ENCODE measurements at regions not wholly inside any gene's neighbourhood (a gene's known extent, or its start where the extent isn't known, plus 50 kb on each side); places are given as distances from the start of the nearest gene placed in this dataset.
"Not testable (repeated sequence)": the region's sequence is repeated elsewhere in the genome, so short reads cannot be mapped to it uniquely, and the experiment has no call there.

GRCh38 chr2:7742301-7742700, 825.1 kb downstream of the RNF144A start:
- Mint-ChIP-seq H3K36me3 (ENCODE audit: low read depth) (peaks cover 4% of the 10 kb centered on the region), H3K4me3 (no peak overlapping the region), H3K27me3 (no peaks in the 10 kb centered on the region), H3K27ac (no peak overlapping the region), H3K4me1 (ENCODE audit: low read depth) (peaks cover 73% of the 10 kb centered on the region), H3K9me3 (peaks cover 10% of the 10 kb centered on the region)

DNA sequence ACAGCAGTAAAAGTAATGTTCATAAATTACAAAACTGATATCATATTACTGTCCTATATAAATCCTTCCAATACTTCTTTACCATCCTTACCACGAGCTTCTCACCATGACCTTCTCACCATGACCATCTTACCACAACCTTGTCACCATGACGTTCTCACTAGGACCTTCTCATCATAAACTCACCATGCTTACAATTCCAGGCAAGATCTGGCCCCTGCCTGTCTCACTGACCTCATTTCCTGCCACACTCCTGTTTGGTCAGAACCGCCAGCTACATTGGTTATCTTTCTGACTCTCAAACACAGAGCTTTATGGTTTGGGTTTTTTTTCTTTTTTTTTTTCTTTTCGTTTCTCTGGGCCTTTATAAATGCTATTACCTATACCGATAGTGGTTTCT, 827.6 kb downstream of the RNF144A start:
- Mint-ChIP-seq H3K4me1 (ENCODE audit: low read depth) (peaks cover 64% of the 10 kb centered on the region), H3K27me3 (no peaks in the 10 kb centered on the region), H3K4me3 (peak overlapping the region; percentile 21), H3K9me3 (peaks cover 10% of the 10 kb centered on the region), H3K27ac (peak overlapping the region; percentile 75), H3K36me3 (ENCODE audit: low read depth) (peaks cover 4% of the 10 kb centered on the region)

GRCh38 chr2:7745369-7745768, 828.2 kb downstream of the RNF144A start:
- peaks cover 4% of the 10 kb centered on the region for H3K36me3 Mint-ChIP-seq (ENCODE audit: low read depth)
- H3K27ac Mint-ChIP-seq: peak overlapping the region; percentile 75
- peaks cover 10% of the 10 kb centered on the region for H3K9me3 Mint-ChIP-seq
- H3K27me3 Mint-ChIP-seq: no peaks in the 10 kb centered on the region
- peaks cover 59% of the 10 kb centered on the region for H3K4me1 Mint-ChIP-seq (ENCODE audit: low read depth)
- peak overlapping the region; percentile 21 for H3K4me3 Mint-ChIP-seq

DNA sequence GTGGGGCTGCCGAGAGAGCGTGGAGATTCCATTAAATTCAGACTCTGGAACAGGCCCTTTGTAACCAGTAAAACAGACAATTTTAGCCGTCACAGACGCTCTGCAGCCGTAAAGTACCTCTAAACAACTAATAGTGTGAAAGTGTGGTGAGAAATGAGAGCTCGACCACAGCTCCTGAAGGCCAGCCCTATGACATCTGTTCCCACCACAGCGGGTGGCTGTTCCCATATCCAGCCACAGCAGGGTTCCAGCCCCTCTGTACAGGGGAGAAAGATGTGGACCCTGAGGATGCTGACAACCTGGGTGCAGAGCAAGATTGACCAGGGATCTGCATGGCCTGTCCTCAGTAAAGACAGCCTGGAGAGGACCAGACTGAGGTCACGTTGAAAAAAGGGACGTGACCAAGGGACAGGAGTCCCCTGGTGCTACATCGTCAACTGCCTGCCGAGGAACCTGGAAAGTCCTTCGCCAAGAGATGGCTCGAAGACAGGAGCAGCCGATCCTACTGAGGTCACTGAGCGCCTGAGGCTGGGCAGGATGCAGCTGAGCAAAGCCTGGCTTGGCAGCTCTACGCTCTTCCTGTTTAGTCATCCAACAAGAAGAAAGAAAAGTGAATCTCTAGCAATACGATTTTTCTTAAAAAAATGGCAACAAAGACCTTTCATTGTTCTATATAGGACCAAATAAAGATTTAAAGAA, 831.7 kb downstream of the RNF144A start:
- Mint-ChIP-seq H3K4me1 (ENCODE audit: low read depth) (peaks cover 38% of the 10 kb centered on the region), H3K9me3 (peaks cover 14% of the 10 kb centered on the region), H3K36me3 (ENCODE audit: low read depth) (peaks cover 11% of the 10 kb centered on the region), H3K4me3 (peak overlapping the region; percentile 28), H3K27me3 (no peaks in the 10 kb centered on the region), H3K27ac (peak overlapping the region; percentile 42)

GRCh38 chr2:7749895-7750559, 832.8 kb downstream of the RNF144A start:
- Mint-ChIP-seq H3K4me3 (no peak overlapping the region), H3K9me3 (peaks cover 24% of the 10 kb centered on the region), H3K4me1 (ENCODE audit: low read depth) (peaks cover 27% of the 10 kb centered on the region), H3K36me3 (ENCODE audit: low read depth) (peaks cover 14% of the 10 kb centered on the region), H3K27ac (no peak overlapping the region), H3K27me3 (no peaks in the 10 kb centered on the region)

- Mint-ChIP-seq H3K4me1 (ENCODE audit: low read depth) (peaks cover 14% of the 10 kb centered on the region), H3K27me3 (peaks cover 4% of the 10 kb centered on the region), H3K9me3 (peaks cover 32% of the 10 kb centered on the region), H3K4me3 (no peak overlapping the region), H3K36me3 (ENCODE audit: low read depth) (peaks cover 24% of the 10 kb centered on the region), H3K27ac (no peak overlapping the region)
Observed at GRCh38 chr2:7752291-7752690, 835.1 kb downstream of the RNF144A start.

- Mint-ChIP-seq H3K27me3 (peaks cover 4% of the 10 kb centered on the region), H3K4me3 (no peak overlapping the region), H3K4me1 (ENCODE audit: low read depth) (peaks cover 19% of the 10 kb centered on the region), H3K36me3 (ENCODE audit: low read depth) (peaks cover 26% of the 10 kb centered on the region), H3K9me3 (peaks cover 35% of the 10 kb centered on the region), H3K27ac (no peak overlapping the region)
Observed at GRCh38 chr2:7753777-7754176, 836.6 kb downstream of the RNF144A start.

DNA sequence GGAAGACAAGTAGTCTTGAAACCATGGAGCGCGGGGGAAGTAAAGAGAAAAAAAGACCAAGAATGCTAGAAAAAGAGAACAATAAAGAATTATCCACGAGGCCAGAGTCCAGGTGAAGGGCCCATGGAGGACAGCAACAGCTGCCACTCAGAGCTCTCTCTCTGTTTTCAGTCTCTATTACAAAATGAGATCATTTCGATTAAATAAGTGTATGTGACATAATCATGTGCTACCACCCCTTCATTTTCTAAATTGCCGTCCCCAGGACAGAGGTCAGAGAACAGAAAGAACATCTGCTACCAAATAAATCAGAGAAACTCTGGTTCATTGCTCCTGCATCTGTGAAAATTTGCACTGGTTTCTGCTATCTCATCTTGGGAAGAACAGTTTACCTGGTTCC, 838.7 kb downstream of the RNF144A start:
- peaks cover 14% of the 10 kb centered on the region for H3K4me1 Mint-ChIP-seq (ENCODE audit: low read depth)
- no peak overlapping the region for H3K4me3 Mint-ChIP-seq

DNA sequence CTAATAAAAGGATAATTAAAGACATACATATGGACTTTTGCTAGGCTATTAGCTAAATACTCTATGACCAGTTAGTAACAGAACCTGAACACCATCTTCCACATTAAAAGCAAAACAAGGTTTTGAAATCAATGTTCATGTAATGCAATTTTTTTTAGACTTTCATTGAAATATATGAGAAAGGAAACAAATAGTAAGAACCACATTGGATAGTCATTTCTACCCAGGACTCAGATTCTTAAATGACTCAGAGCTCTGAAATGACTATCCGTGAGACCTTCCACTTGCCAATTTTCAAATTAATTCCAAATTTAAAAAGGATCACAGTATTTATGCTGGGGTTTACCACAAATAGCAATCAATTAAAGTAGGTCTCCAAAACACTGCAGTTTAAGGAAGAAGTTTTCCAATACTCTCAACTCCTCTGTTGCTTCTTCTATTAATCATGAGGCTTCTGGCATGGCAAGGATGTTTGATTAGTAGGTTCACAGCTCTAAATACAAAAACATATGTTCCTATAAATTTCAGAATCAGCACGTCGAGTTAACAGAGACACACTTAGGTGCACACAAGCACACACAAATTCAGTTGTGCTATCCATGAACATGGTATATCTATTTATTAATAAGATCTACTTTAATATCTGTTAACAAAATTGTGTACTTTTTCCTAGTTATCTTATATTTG, 841.0 kb downstream of the RNF144A start:
- peak overlapping the region; percentile 72 for H3K27ac Mint-ChIP-seq
- peaks cover 31% of the 10 kb centered on the region for H3K36me3 Mint-ChIP-seq (ENCODE audit: low read depth)
- H3K4me1 Mint-ChIP-seq (ENCODE audit: low read depth): peaks cover 14% of the 10 kb centered on the region
- H3K9me3 Mint-ChIP-seq: peaks cover 38% of the 10 kb centered on the region
- no peak overlapping the region for H3K4me3 Mint-ChIP-seq
- H3K27me3 Mint-ChIP-seq: peaks cover 4% of the 10 kb centered on the region

More for the DNA sequence above, 838.7 kb downstream of the RNF144A start:
- peaks cover 26% of the 10 kb centered on the region for H3K36me3 Mint-ChIP-seq (ENCODE audit: low read depth)
- H3K27me3 Mint-ChIP-seq: peaks cover 4% of the 10 kb centered on the region
- H3K27ac Mint-ChIP-seq: no peak overlapping the region
- peaks cover 35% of the 10 kb centered on the region for H3K9me3 Mint-ChIP-seq

DNA sequence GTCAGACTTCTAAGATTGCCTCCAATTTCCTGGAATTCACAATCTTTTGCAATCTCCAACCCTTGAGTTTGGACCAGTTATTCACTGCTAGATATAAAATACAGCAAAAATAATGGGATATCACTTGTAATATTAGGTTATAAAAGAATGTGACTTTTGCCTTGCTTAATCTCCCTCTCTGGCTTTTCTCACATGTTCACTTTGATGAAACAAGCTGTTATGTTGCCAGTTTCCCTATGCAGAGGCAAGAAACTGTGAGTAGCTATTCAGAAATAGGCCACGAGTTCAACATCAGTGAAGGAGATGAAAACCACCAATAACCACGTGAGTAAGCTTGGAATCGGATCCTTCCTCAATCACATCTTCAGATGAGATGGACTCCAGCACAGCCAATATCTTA, 842.7 kb downstream of the RNF144A start:
- Mint-ChIP-seq H3K36me3 (ENCODE audit: low read depth) (peaks cover 34% of the 10 kb centered on the region), H3K4me3 (no peak overlapping the region), H3K9me3 (peaks cover 32% of the 10 kb centered on the region), H3K27me3 (peaks cover 4% of the 10 kb centered on the region), H3K27ac (no peak overlapping the region), H3K4me1 (ENCODE audit: low read depth) (peaks cover 14% of the 10 kb centered on the region)

DNA sequence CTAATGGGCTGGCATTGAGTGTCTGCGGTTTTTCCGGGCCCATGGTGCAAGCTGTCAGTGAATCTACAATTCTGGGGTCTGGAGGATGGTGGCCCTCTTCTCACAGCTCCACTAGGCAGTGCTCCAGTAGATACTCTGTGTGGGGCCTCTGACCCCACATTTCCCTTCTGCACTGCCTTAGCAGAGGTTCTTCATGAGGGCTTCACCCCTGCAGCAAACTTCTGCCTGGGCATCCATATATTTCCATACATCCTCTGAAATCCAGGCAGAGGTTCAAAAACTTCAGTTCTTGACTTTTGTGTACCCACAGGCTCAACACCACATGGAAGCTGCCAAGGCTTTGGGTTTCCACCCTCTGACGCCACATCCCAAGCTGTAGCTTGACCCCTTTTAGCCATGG, 846.2 kb downstream of the RNF144A start:
- H3K4me1 Mint-ChIP-seq (ENCODE audit: low read depth): peaks cover 13% of the 10 kb centered on the region
- H3K27me3 Mint-ChIP-seq, H3K27ac Mint-ChIP-seq, H3K4me3 Mint-ChIP-seq: not testable (repeated sequence)
- peaks cover 19% of the 10 kb centered on the region for H3K9me3 Mint-ChIP-seq
- H3K36me3 Mint-ChIP-seq (ENCODE audit: low read depth): peaks cover 21% of the 10 kb centered on the region

DNA sequence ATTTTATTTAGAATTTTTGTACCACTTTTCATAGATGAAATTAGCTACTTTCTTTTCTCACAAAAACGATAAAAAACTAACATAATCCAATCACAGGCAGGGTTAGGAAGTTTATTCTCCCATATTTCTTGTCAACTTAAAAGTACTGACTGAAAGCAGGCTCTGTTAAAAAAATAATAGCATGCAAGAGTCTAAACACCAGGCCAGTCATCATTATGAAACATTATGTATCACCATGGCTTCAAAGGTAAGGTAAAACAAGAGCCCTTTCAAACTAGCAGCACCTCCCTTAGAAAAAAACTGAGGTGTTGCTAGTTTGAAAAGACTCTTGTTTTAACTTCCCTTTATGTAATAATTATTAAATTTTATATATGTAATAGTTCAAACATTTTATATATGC, 848.0 kb downstream of the RNF144A start:
- H3K4me3 Mint-ChIP-seq: no peak overlapping the region
- H3K36me3 Mint-ChIP-seq (ENCODE audit: low read depth): peaks cover 28% of the 10 kb centered on the region
- H3K9me3 Mint-ChIP-seq: peaks cover 26% of the 10 kb centered on the region
- H3K27me3 Mint-ChIP-seq: no peaks in the 10 kb centered on the region
- H3K4me1 Mint-ChIP-seq (ENCODE audit: low read depth): peaks cover 12% of the 10 kb centered on the region
- H3K27ac Mint-ChIP-seq: no peak overlapping the region

- Mint-ChIP-seq H3K27ac (peak overlapping the region; percentile 61), H3K9me3 (peaks cover 26% of the 10 kb centered on the region), H3K27me3 (no peaks in the 10 kb centered on the region), H3K36me3 (ENCODE audit: low read depth) (peaks cover 28% of the 10 kb centered on the region), H3K4me1 (ENCODE audit: low read depth) (peaks cover 12% of the 10 kb centered on the region), H3K4me3 (no peak overlapping the region)
Observed at GRCh38 chr2:7766088-7766722, 849.0 kb downstream of the RNF144A start.

DNA sequence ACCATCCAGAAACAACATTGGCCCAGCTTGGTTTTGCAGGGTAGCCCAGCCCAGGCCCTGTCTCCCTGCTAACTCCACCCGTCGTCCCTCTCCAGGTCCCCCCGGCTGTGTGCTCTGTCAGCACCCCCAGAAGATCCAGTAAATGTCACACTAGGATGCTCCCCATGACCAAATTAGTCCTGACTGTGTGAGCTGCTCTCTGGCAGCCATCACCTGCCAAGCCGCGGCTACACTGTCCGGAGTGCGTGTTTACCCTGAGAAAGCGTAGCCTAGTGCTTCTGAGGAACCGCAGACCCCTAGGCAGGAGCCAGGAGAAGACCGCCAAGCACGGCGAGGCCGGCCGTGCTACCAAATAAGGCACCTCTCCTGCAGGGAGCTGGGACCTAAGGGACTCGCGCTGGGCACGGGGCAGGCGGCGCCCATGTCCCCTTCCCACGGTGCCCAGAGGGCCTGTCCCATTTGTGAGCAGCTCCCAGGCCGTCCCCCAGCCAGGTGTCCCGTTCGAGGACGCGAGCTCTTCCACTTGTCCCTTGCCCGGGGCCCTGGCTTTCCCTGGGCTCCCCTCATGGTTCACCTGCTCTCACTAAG, 849.9 kb downstream of the RNF144A start:
- H3K36me3 Mint-ChIP-seq (ENCODE audit: low read depth): peaks cover 28% of the 10 kb centered on the region
- peaks cover 26% of the 10 kb centered on the region for H3K9me3 Mint-ChIP-seq
- peaks cover 12% of the 10 kb centered on the region for H3K4me1 Mint-ChIP-seq (ENCODE audit: low read depth)
- H3K27ac Mint-ChIP-seq: no peak overlapping the region
- H3K4me3 Mint-ChIP-seq: no peak overlapping the region
- no peaks in the 10 kb centered on the region for H3K27me3 Mint-ChIP-seq
